HEK293 (cell line): ENCODE measurements at regions not wholly inside any gene's neighbourhood (a gene's known extent, or its start where the extent isn't known, plus 50 kb on each side); places are given as distances from the start of the nearest gene placed in this dataset.

Source experiments
- CTCF ChIA-PET: fragments of 350-600 bp; formaldehyde crosslinking; extraction: SDS; loops from one replicate; lab custom pipeline; 2021; ENCODE audit warnings: antibody characterized with exemption; lab: Yijun Ruan, JAX
- POLR2A ChIA-PET: fragments of 300-600 bp; formaldehyde crosslinking; extraction: SDS; loops from one replicate; lab custom pipeline; 2020; ENCODE audit warnings: antibody characterized with exemption, inconsistent platforms; lab: Yijun Ruan, JAX
- H3K27ac ChIP-seq: fragments of 200-500 bp; sonication (Bioruptor generic); 2 replicates; pipeline ENCODE4 v1.5.1; 2014; ENCODE audit warnings: low read depth, low read length, control low read depth, inconsistent platforms; ENCODE audit errors: extremely low read depth
- H3K36me3 ChIP-seq, 2 experiments: fragments of 200-500 bp in 1 of 2; sonication (Bioruptor generic) in 1 of 2; 1 replicate in 1 of 2; 2 replicates in 1 of 2; pipeline ENCODE4 v1.5.1; 2014 to 2017; ENCODE audit warnings: inconsistent platforms in 2 of 2, low read length in 2 of 2; ENCODE audit not compliant: control insufficient read depth in 2 of 2, insufficient read depth in 1 of 2
- H3K4me1 ChIP-seq: fragments of 200-500 bp; sonication (Bioruptor generic); 2 replicates; pipeline ENCODE4 v1.5.1; 2014; ENCODE audit warnings: mild to moderate bottlenecking, low read length, inconsistent platforms; ENCODE audit not compliant: control insufficient read depth, insufficient read depth
- H3K4me3 ChIP-seq: 2 replicates; pipeline ENCODE4 v1.5.1; 2011; ENCODE audit warnings: low read depth, mild to moderate bottlenecking, control low read depth, low read length, moderate library complexity
- H3K9me3 ChIP-seq: fragments of 200-500 bp; sonication (Bioruptor generic); 2 replicates; pipeline ENCODE4 v1.5.1; 2014; ENCODE audit warnings: low read depth, low read length, inconsistent platforms; ENCODE audit not compliant: control insufficient read depth, insufficient read depth
- GFI1B ChIP-seq: fragments of 450-650 bp; formaldehyde crosslinking; IDR thresholded peaks from 2 replicates; pipeline ENCODE4 v1.5.1; 2016; ENCODE audit warnings: missing biosample characterization, missing genetic modification characterization
- KLF16 ChIP-seq: fragments of 450-650 bp; formaldehyde crosslinking; IDR thresholded peaks from 2 replicates; pipeline ENCODE4 v1.5.1; 2017; ENCODE audit warnings: missing biosample characterization, missing genetic modification characterization
- MZF1 ChIP-seq: fragments of 450-650 bp; formaldehyde crosslinking; IDR thresholded peaks from 2 replicates; pipeline ENCODE4 v1.5.1; 2017; ENCODE audit warnings: missing biosample characterization, missing genetic modification characterization, borderline replicate concordance
- PRDM1 ChIP-seq: fragments of 450-650 bp; formaldehyde crosslinking; IDR thresholded peaks from 2 replicates; pipeline ENCODE4; 2016; ENCODE audit warnings: missing biosample characterization, missing genetic modification characterization
- SP3 ChIP-seq: fragments of 450-650 bp; formaldehyde crosslinking; IDR thresholded peaks from 2 replicates; pipeline ENCODE4 v1.5.1; 2016; ENCODE audit warnings: missing biosample characterization, missing genetic modification characterization
- WT1 ChIP-seq: fragments of 450-650 bp; formaldehyde crosslinking; IDR thresholded peaks from 2 replicates; pipeline ENCODE4 v1.5.1; 2016; ENCODE audit warnings: missing biosample characterization, missing genetic modification characterization
- YY1 ChIP-seq: fragments of 450-650 bp; formaldehyde crosslinking; IDR thresholded peaks from 2 replicates; pipeline ENCODE4 v1.5.1; 2018; ENCODE audit warnings: missing biosample characterization, missing genetic modification characterization
- ZBTB49 ChIP-seq: fragments of 450-650 bp; formaldehyde crosslinking; IDR thresholded peaks from 2 replicates; pipeline ENCODE4 v1.5.1; 2016; ENCODE audit warnings: missing biosample characterization, missing genetic modification characterization, low read depth
- ZFHX2 ChIP-seq: fragments of 450-650 bp; formaldehyde crosslinking; conservative IDR thresholded peaks from 2 replicates; pipeline ENCODE4 v1.5.1; 2016; ENCODE audit warnings: missing biosample characterization, missing genetic modification characterization
- ZNF112 ChIP-seq: fragments of 450-650 bp; formaldehyde crosslinking; IDR thresholded peaks from 2 replicates; pipeline ENCODE4 v1.5.0; 2017; ENCODE audit warnings: missing biosample characterization, missing genetic modification characterization
- ZNF121 ChIP-seq: fragments of 450-650 bp; formaldehyde crosslinking; IDR thresholded peaks from 2 replicates; pipeline ENCODE4 v1.5.1; 2016; ENCODE audit warnings: missing biosample characterization, missing genetic modification characterization
- ZNF239 ChIP-seq: fragments of 450-650 bp; formaldehyde crosslinking; IDR thresholded peaks from 2 replicates; pipeline ENCODE4 v1.5.1; 2016; ENCODE audit warnings: missing biosample characterization, missing genetic modification characterization
- ZNF302 ChIP-seq: fragments of 450-650 bp; formaldehyde crosslinking; IDR thresholded peaks from 2 replicates; pipeline ENCODE4 v1.5.1; 2016; ENCODE audit warnings: missing biosample characterization, missing genetic modification characterization, low read depth
- ZNF510 ChIP-seq: fragments of 450-650 bp; formaldehyde crosslinking; IDR thresholded peaks from 2 replicates; pipeline ENCODE4 v1.5.1; 2018; ENCODE audit warnings: mild to moderate bottlenecking, missing genetic modification characterization, missing biosample characterization; ENCODE audit not compliant: insufficient replicate concordance
- ZNF514 ChIP-seq: fragments of 450-650 bp; formaldehyde crosslinking; IDR thresholded peaks from 2 replicates; pipeline ENCODE4 v1.5.1; 2016; ENCODE audit warnings: missing biosample characterization, missing genetic modification characterization
- ZNF544 ChIP-seq: fragments of 450-650 bp; formaldehyde crosslinking; IDR thresholded peaks from 2 replicates; pipeline ENCODE4 v1.5.0; 2017; ENCODE audit warnings: missing biosample characterization, missing genetic modification characterization
- ZNF555 ChIP-seq: fragments of 450-650 bp; formaldehyde crosslinking; conservative IDR thresholded peaks from 2 replicates; pipeline ENCODE4 v1.5.1; 2017; ENCODE audit warnings: missing biosample characterization, mild to moderate bottlenecking, missing genetic modification characterization, inconsistent platforms
- ZNF621 ChIP-seq: fragments of 450-650 bp; formaldehyde crosslinking; IDR thresholded peaks from 2 replicates; pipeline ENCODE4 v1.5.1; 2017; ENCODE audit warnings: missing biosample characterization, missing genetic modification characterization
- ZNF626 ChIP-seq: fragments of 450-650 bp; sonication (Bioruptor Pico); formaldehyde crosslinking; IDR thresholded peaks from 2 replicates; pipeline ENCODE4 v1.5.1; 2018; ENCODE audit warnings: missing biosample characterization, missing genetic modification characterization, inconsistent platforms
- ZNF654 ChIP-seq: fragments of 450-650 bp; formaldehyde crosslinking; IDR thresholded peaks from 2 replicates; pipeline ENCODE4 v1.5.1; 2016; ENCODE audit warnings: low read depth, missing biosample characterization, missing genetic modification characterization
- ZNF677 ChIP-seq: fragments of 450-650 bp; IDR thresholded peaks from 2 replicates; pipeline ENCODE4 v1.5.0; 2018; ENCODE audit warnings: missing biosample characterization, mild to moderate bottlenecking, missing genetic modification characterization, moderate library complexity
- ZNF785 ChIP-seq: fragments of 450-650 bp; formaldehyde crosslinking; IDR thresholded peaks from 2 replicates; pipeline ENCODE4 v1.5.1; 2016; ENCODE audit warnings: missing biosample characterization, missing genetic modification characterization
- ZNF837 ChIP-seq: fragments of 450-650 bp; formaldehyde crosslinking; IDR thresholded peaks from 2 replicates; pipeline ENCODE4 v1.5.1; 2016; ENCODE audit warnings: missing biosample characterization, missing genetic modification characterization
- TF ChIP-seq, protein P1 (sequence below): fragments of 450-650 bp; formaldehyde crosslinking; IDR thresholded peaks from 2 replicates; pipeline ENCODE4 v1.5.1; 2017; ENCODE audit warnings: missing biosample characterization, mild to moderate bottlenecking, missing genetic modification characterization, moderate library complexity
- TF ChIP-seq, protein P2 (sequence below): fragments of 450-650 bp; formaldehyde crosslinking; IDR thresholded peaks from 2 replicates; pipeline ENCODE4 v1.5.1; 2016; ENCODE audit warnings: missing biosample characterization, missing genetic modification characterization

- no peak for TF ChIP-seq ZNF302
Observed at GRCh38 chr1:29687166-29687565, 450.8 kb downstream of the PTPRU start (continued).

- ChIA-PET POLR2A (no interaction called here), CTCF (interaction anchor here (0.7 to 2.7 kb wide), 4 partner anchors 11 to 17 kb away, joined by 3 to 11 read pairs (median 4); no protein-coding TSS in a partner anchor)
Observed at GRCh38 chr1:29686012-29686930, 449.9 kb downstream of the PTPRU start.

DNA sequence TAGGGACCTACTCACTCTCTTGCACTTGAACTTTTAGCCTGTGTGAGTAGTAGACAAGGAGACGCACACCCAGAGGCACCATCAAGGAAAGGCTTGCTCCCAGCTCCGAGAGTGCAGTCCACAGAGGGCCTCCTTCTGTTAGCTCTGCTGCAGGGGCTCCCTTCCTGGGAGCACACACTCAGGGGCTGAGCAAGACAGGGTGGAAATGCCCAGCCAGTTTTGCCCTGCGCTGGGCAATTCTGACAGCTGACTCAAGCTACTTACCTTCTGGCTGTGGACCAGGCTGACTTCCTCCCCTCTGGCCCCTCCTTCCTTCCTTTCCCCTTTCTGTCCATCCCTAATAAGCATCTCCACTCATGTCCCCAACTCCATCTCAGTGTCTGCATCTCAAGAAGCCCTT, 449.1 kb downstream of the PTPRU start:
- CTCF ChIA-PET = interaction anchor here (1.5 kb wide), 1 partner anchor 18 kb away, joined by 3 read pairs; no protein-coding TSS in a partner anchor
- Histone ChIP-seq H3K36me3 (no peaks in the 10 kb centered on the region), H3K4me3 (no peak overlapping the region), H3K9me3 (no peaks in the 10 kb centered on the region)
- TF ChIP-seq MZF1 (tag by site-specific recombination) (no peak), ZNF510 (tag by site-specific recombination) (no peak), KLF16 (tag by site-specific recombination) (no peak), ZNF837 (no peak), ZNF544 (tag by site-specific recombination) (no peak), YY1 (tag by site-specific recombination) (no peak), SP3 (tag by site-specific recombination) (no peak), ZNF239 (tag by site-specific recombination) (no peak), ZNF621 (tag by site-specific recombination) (no peak), ZNF785 (tag by site-specific recombination) (no peak), ZNF654 (tag by site-specific recombination) (no peak)
- TF ChIP-seq, protein P1, sequence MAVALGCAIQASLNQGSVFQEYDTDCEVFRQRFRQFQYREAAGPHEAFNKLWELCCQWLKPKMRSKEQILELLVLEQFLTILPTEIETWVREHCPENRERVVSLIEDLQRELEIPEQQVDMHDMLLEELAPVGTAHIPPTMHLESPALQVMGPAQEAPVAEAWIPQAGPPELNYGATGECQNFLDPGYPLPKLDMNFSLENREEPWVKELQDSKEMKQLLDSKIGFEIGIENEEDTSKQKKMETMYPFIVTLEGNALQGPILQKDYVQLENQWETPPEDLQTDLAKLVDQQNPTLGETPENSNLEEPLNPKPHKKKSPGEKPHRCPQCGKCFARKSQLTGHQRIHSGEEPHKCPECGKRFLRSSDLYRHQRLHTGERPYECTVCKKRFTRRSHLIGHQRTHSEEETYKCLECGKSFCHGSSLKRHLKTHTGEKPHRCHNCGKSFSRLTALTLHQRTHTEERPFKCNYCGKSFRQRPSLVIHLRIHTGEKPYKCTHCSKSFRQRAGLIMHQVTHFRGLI (tag by site-specific recombination) = no peak
- TF ChIP-seq, protein P2, sequence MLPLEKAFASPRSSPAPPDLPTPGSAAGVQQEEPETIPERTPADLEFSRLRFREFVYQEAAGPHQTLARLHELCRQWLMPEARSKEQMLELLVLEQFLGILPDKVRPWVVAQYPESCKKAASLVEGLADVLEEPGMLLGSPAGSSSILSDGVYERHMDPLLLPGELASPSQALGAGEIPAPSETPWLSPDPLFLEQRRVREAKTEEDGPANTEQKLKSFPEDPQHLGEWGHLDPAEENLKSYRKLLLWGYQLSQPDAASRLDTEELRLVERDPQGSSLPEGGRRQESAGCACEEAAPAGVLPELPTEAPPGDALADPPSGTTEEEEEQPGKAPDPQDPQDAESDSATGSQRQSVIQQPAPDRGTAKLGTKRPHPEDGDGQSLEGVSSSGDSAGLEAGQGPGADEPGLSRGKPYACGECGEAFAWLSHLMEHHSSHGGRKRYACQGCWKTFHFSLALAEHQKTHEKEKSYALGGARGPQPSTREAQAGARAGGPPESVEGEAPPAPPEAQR = no peak
- TF ChIP-seq, all 188 proteins: peak for 0
- POLR2A ChIA-PET = no interaction called here
- Histone ChIP-seq H3K27ac (no peak overlapping the region), H3K4me1 (no peaks in the 10 kb centered on the region; the same call in 1 of the 2 replicates)

More at GRCh38 chr1:29686012-29686930, 449.9 kb downstream of the PTPRU start:
- no peaks in the 10 kb centered on the region for H3K9me3 ChIP-seq
- H3K36me3 ChIP-seq = no peaks in the 10 kb centered on the region
- no peaks in the 10 kb centered on the region; the same call in 1 of the 2 replicates for H3K4me1 ChIP-seq
- no peak for TF ChIP-seq ZNF514 (tag by site-specific recombination)
- TF ChIP-seq ZNF121 (tag by site-specific recombination) = no peak
- TF ChIP-seq ZNF112 (tag by site-specific recombination) = no peak
- H3K4me3 ChIP-seq = no peak overlapping the region
- no peak overlapping the region for H3K27ac ChIP-seq

GRCh38 chr1:29684141-29684540, 447.8 kb downstream of the PTPRU start:
- H3K4me1 ChIP-seq = no peaks in the 10 kb centered on the region; the same call in 1 of the 2 replicates
- H3K9me3 ChIP-seq = no peaks in the 10 kb centered on the region
- ChIA-PET CTCF (no interaction called here), POLR2A (no interaction called here)
- H3K36me3 ChIP-seq = no peaks in the 10 kb centered on the region
- H3K27ac ChIP-seq = no peak overlapping the region
- H3K4me3 ChIP-seq = no peak overlapping the region
- TF ChIP-seq ZFHX2 (tag by site-specific recombination) (no peak), WT1 (tag by site-specific recombination) (no peak), ZNF677 (tag by site-specific recombination) (no peak), ZBTB49 (tag by site-specific recombination) (no peak), ZNF626 (no peak), ZNF555 (no peak), PRDM1 (tag by site-specific recombination) (no peak), GFI1B (tag by site-specific recombination) (no peak)
